ENCODE measurements at regions not wholly inside any gene's neighbourhood (a gene's known extent, or its start where the extent isn't known, plus 50 kb on each side); places are given as distances from the start of the nearest gene placed in this dataset.

GRCh38 chr5:40359832-40360231 lies 319.9 kb upstream of the PTGER4 start:
- no peak for TF ChIP-seq CTCF (IDR thresholded peaks at IDR 0.05; ENCODE audit: control insufficient read depth, insufficient read depth, low read depth, low read length, missing control alignments)
- H3K4me3 ChIP-seq (ENCODE audit: control insufficient read depth, low read depth, low read length): no peak overlapping the region

GRCh38 chr5:40359093-40359492 lies 320.6 kb upstream of the PTGER4 start:
- no peak for TF ChIP-seq CTCF (IDR thresholded peaks at IDR 0.05; ENCODE audit: control insufficient read depth, insufficient read depth, low read depth, low read length, missing control alignments)
- no peak overlapping the region for H3K4me3 ChIP-seq (ENCODE audit: control insufficient read depth, low read depth, low read length)
- DNase-seq (ENCODE audit: low read depth): no peak

More at GRCh38 chr5:40359832-40360231, 319.9 kb upstream of the PTGER4 start:
- no peak for DNase-seq (ENCODE audit: low read depth)

- no peak overlapping the region for H3K4me3 ChIP-seq (ENCODE audit: control insufficient read depth, low read depth, low read length)
- no peak for DNase-seq (ENCODE audit: low read depth)
- TF ChIP-seq CTCF (IDR thresholded peaks at IDR 0.05; ENCODE audit: control insufficient read depth, insufficient read depth, low read depth, low read length, missing control alignments): no peak
Observed at GRCh38 chr5:40356248-40356647, 323.5 kb upstream of the PTGER4 start.

- no peak for TF ChIP-seq CTCF (IDR thresholded peaks at IDR 0.05; ENCODE audit: control insufficient read depth, insufficient read depth, low read depth, low read length, missing control alignments)
- DNase-seq (ENCODE audit: low read depth): no peak
- no peak overlapping the region for H3K4me3 ChIP-seq (ENCODE audit: control insufficient read depth, low read depth, low read length)
Observed at GRCh38 chr5:40355846-40356245, 323.9 kb upstream of the PTGER4 start.

- TF ChIP-seq CTCF (IDR thresholded peaks at IDR 0.05; ENCODE audit: control insufficient read depth, insufficient read depth, low read depth, low read length, missing control alignments): no peak
- no peak overlapping the region for H3K4me3 ChIP-seq (ENCODE audit: control insufficient read depth, low read depth, low read length)
- DNase-seq (ENCODE audit: low read depth): no peak
Observed at GRCh38 chr5:40355181-40355580, 324.5 kb upstream of the PTGER4 start.

GRCh38 chr5:40354171-40354570 lies 325.5 kb upstream of the PTGER4 start:
- no peak for TF ChIP-seq CTCF (IDR thresholded peaks at IDR 0.05; ENCODE audit: control insufficient read depth, insufficient read depth, low read depth, low read length, missing control alignments)
- DNase-seq (ENCODE audit: low read depth): no peak
- no peak overlapping the region for H3K4me3 ChIP-seq (ENCODE audit: control insufficient read depth, low read depth, low read length)

GRCh38 chr5:40353442-40353841 lies 326.3 kb upstream of the PTGER4 start:
- DNase-seq (ENCODE audit: low read depth): no peak
- TF ChIP-seq CTCF (IDR thresholded peaks at IDR 0.05; ENCODE audit: control insufficient read depth, insufficient read depth, low read depth, low read length, missing control alignments): no peak
- no peak overlapping the region for H3K4me3 ChIP-seq (ENCODE audit: control insufficient read depth, low read depth, low read length)
